ENCODE measurements at regions not wholly inside any gene's neighbourhood (a gene's known extent, or its start where the extent isn't known, plus 50 kb on each side); places are given as distances from the start of the nearest gene placed in this dataset.

GRCh38 chr4:11194431-11194830 is 234.3 kb downstream of the HS3ST1 start:
- Histone ChIP-seq H3K9ac (replicated peaks in 1 of 4; ENCODE audit: extremely low read depth in 1 of 4, low read depth in 3 of 4, low read length in 3 of 4) (no peak overlapping the region), H2BK5ac (ENCODE audit: low read depth, low read length) (no peak overlapping the region), H3K23me2 (ENCODE audit: low read depth, low read length) (no peaks in the 10 kb centered on the region; the same call in 1 of the 2 replicates), H4K8ac (ENCODE audit: extremely low read depth, insufficient read depth, low read length) (no peak overlapping the region), H3K4me1 (replicated peaks in 1 of 4; ENCODE audit: control insufficient read depth in 3 of 4, insufficient read depth in 4 of 4, low read length in 3 of 4) (no peaks in the 10 kb centered on the region), H3K79me2 (ENCODE audit: control insufficient read depth in 1 of 2, insufficient read depth in 2 of 2, low read length in 2 of 2) (no peaks in the 10 kb centered on the region), H4K20me1 (replicated peaks in 1 of 2; ENCODE audit: control insufficient read depth in 1 of 2, insufficient read depth in 2 of 2, low read length in 2 of 2) (no peaks in the 10 kb centered on the region), H3K18ac (ENCODE audit: extremely low read depth, low read length) (no peak overlapping the region), H3K27ac (ENCODE audit: low read depth, low read length) (no peak overlapping the region), H2AK5ac (ENCODE audit: low read depth, low read length) (no peak overlapping the region), H4K91ac (replicated peaks; ENCODE audit: insufficient read length, low read length) (no peak overlapping the region), H3K4me2 (ENCODE audit: insufficient read depth in 1 of 2, low read depth in 2 of 2, low read length in 2 of 2) (no peak overlapping the region), H3K36me3 (ENCODE audit: control insufficient read depth in 2 of 4, insufficient read depth in 4 of 4, low read length in 3 of 4) (no peaks in the 10 kb centered on the region), H3K27me3 (replicated peaks in 1 of 4; ENCODE audit: control insufficient read depth in 3 of 4, extremely low read depth in 1 of 4, insufficient read depth in 3 of 4, low read length in 3 of 4) (no peaks in the 10 kb centered on the region), H2AFZ (ENCODE audit: low read length) (no peak overlapping the region), H3K23ac (ENCODE audit: insufficient read length) (no peak overlapping the region), H3K4ac (replicated peaks; ENCODE audit: insufficient read length, low read depth, low read length) (no peak overlapping the region), H3K79me1 (ENCODE audit: low read depth, low read length) (no peaks in the 10 kb centered on the region), H2BK20ac (ENCODE audit: low read length) (no peak overlapping the region), H3K4me3 (ENCODE audit: extremely low read depth in 1 of 4, insufficient read depth in 2 of 4, low read depth in 3 of 4, low read length in 4 of 4) (no peak overlapping the region), H2BK120ac (replicated peaks; ENCODE audit: low read depth, low read length) (no peak overlapping the region), H3K9me3 (ENCODE audit: insufficient read depth in 2 of 2, low read depth in 1 of 2, low read length in 1 of 2) (no peaks in the 10 kb centered on the region), H4K5ac (ENCODE audit: insufficient read length, low read depth, low read length) (no peak overlapping the region), H3K56ac (replicated peaks; ENCODE audit: insufficient read length, low read depth, low read length) (no peak overlapping the region), H2BK12ac (ENCODE audit: low read depth, low read length) (no peak overlapping the region), H2BK15ac (ENCODE audit: low read length) (no peak overlapping the region), H3K14ac (ENCODE audit: insufficient read length) (no peak overlapping the region)
- WGBS, 2 experiments (ENCODE audit: extremely low coverage in 1 of 2, insufficient coverage in 1 of 2, insufficient read length in 1 of 2, insufficient replicate concordance in 2 of 2, low coverage in 1 of 2, low lambda C conversion rate in 2 of 2, missing lambda C conversion rate in 1 of 2): 95% methylated on average over 3 of the region's 3 CpGs; no CpG with 5 or more reads in 1 of the 2 experiments
- DNase-seq (ENCODE audit: low read depth in 1 of 2, low spot score in 2 of 2): no peak
- ChIA-PET CTCF (ENCODE audit: partially characterized antibody) (interaction anchor here (1.2 to 1.7 kb wide), 2 partner anchors 23 to 29 kb away, joined by 3 to 4 read pairs; no protein-coding TSS in a partner anchor), POLR2A (ENCODE audit: partially characterized antibody) (no interaction called here)
- FAIRE-seq: no peak
- TF ChIP-seq CTBP2 (IDR thresholded peaks at IDR 0.05; ENCODE audit: borderline replicate concordance, insufficient read depth, insufficient read length, low read length) (no peak), ATF2 (IDR thresholded peaks at IDR 0.05; ENCODE audit: low read length) (no peak), RNF2 (IDR thresholded peaks at IDR 0.05; ENCODE audit: borderline replicate concordance, low read depth, low read length, missing control alignments, poor library complexity, severe bottlenecking) (no peak), YY1 (IDR thresholded peaks at IDR 0.05; ENCODE audit: low read depth, low read length) (no peak), BACH1 (IDR thresholded peaks at IDR 0.05; ENCODE audit: low read length) (no peak), ASH2L (IDR thresholded peaks at IDR 0.05; ENCODE audit: low read length) (no peak), KDM1A (IDR thresholded peaks at IDR 0.05; ENCODE audit: borderline replicate concordance, low read length) (no peak)

Measured in H1 (cell line).